ENCODE measurements at regions not wholly inside any gene's neighbourhood (a gene's known extent, or its start where the extent isn't known, plus 50 kb on each side); places are given as distances from the start of the nearest gene placed in this dataset.

- no peaks in the 10 kb centered on the region; the same call in 1 of the 2 replicates for H3K4me1 ChIP-seq
- peak overlapping the region; percentile 76 for H3K4me3 ChIP-seq (ENCODE audit: low read depth, low read length)
- no peaks in the 10 kb centered on the region for H3K36me3 ChIP-seq
- DNase-seq, result peak; percentile 95
- H3K9me3 ChIP-seq, result no peaks in the 10 kb centered on the region
- TF ChIP-seq CTCF (IDR thresholded peaks at IDR 0.05; ENCODE audit: low read depth, low read length), result no peak
- no peaks in the 10 kb centered on the region for H3K27me3 ChIP-seq
Measured at GRCh38 chr5:91280362-91281269, 102.5 kb downstream of the ARRDC3 start.

- Histone ChIP-seq H3K36me3 (no peaks in the 10 kb centered on the region), H3K4me1 (no peaks in the 10 kb centered on the region; the same call in 1 of the 2 replicates), H3K27me3 (no peaks in the 10 kb centered on the region), H3K9me3 (no peaks in the 10 kb centered on the region), H3K4me3 (ENCODE audit: low read depth, low read length) (no peak overlapping the region)
- DNase-seq, result no peak
- no peak for TF ChIP-seq CTCF (IDR thresholded peaks at IDR 0.05; ENCODE audit: low read depth, low read length)
Measured at GRCh38 chr5:91277840-91278239, 105.3 kb downstream of the ARRDC3 start.

GRCh38 chr5:91277093-91277626 is 106.0 kb downstream of the ARRDC3 start:
- DNase-seq, result no peak
- Histone ChIP-seq H3K36me3 (no peaks in the 10 kb centered on the region), H3K9me3 (no peaks in the 10 kb centered on the region), H3K4me1 (no peaks in the 10 kb centered on the region; the same call in 1 of the 2 replicates), H3K27me3 (no peaks in the 10 kb centered on the region), H3K4me3 (ENCODE audit: low read depth, low read length) (no peak overlapping the region)
- TF ChIP-seq CTCF (IDR thresholded peaks at IDR 0.05; ENCODE audit: low read depth, low read length), result no peak

GRCh38 chr5:91272858-91273257 is 110.3 kb downstream of the ARRDC3 start:
- H3K4me1 ChIP-seq, result no peaks in the 10 kb centered on the region
- H3K36me3 ChIP-seq, result no peaks in the 10 kb centered on the region
- no peak overlapping the region for H3K4me3 ChIP-seq (ENCODE audit: low read depth, low read length)
- no peak for DNase-seq
- no peaks in the 10 kb centered on the region for H3K27me3 ChIP-seq
- TF ChIP-seq CTCF (IDR thresholded peaks at IDR 0.05; ENCODE audit: low read depth, low read length), result no peak
- no peaks in the 10 kb centered on the region for H3K9me3 ChIP-seq

- H3K9me3 ChIP-seq, result no peaks in the 10 kb centered on the region
- no peak overlapping the region for H3K4me3 ChIP-seq (ENCODE audit: low read depth, low read length)
- no peaks in the 10 kb centered on the region for H3K4me1 ChIP-seq
- no peak for TF ChIP-seq CTCF (IDR thresholded peaks at IDR 0.05; ENCODE audit: low read depth, low read length)
- no peaks in the 10 kb centered on the region for H3K36me3 ChIP-seq
- no peaks in the 10 kb centered on the region for H3K27me3 ChIP-seq
- no peak for DNase-seq
Measured at GRCh38 chr5:91271999-91272398, 111.1 kb downstream of the ARRDC3 start.

- no peak for DNase-seq
- H3K4me3 ChIP-seq (ENCODE audit: low read depth, low read length), result no peak overlapping the region
- no peaks in the 10 kb centered on the region for H3K27me3 ChIP-seq
- TF ChIP-seq CTCF (IDR thresholded peaks at IDR 0.05; ENCODE audit: low read depth, low read length), result no peak
- H3K36me3 ChIP-seq, result no peaks in the 10 kb centered on the region
- peaks cover 7% of the 10 kb centered on the region; the same call in 1 of the 2 replicates for H3K4me1 ChIP-seq
- no peaks in the 10 kb centered on the region for H3K9me3 ChIP-seq
Measured at GRCh38 chr5:91269198-91269597, 113.9 kb downstream of the ARRDC3 start.
